ENCODE measurements at regions not wholly inside any gene's neighbourhood (a gene's known extent, or its start where the extent isn't known, plus 50 kb on each side); places are given as distances from the start of the nearest gene placed in this dataset.
A peak's percentile ranks its signal among the peaks of the same experiment; 100 is the strongest.

DNA sequence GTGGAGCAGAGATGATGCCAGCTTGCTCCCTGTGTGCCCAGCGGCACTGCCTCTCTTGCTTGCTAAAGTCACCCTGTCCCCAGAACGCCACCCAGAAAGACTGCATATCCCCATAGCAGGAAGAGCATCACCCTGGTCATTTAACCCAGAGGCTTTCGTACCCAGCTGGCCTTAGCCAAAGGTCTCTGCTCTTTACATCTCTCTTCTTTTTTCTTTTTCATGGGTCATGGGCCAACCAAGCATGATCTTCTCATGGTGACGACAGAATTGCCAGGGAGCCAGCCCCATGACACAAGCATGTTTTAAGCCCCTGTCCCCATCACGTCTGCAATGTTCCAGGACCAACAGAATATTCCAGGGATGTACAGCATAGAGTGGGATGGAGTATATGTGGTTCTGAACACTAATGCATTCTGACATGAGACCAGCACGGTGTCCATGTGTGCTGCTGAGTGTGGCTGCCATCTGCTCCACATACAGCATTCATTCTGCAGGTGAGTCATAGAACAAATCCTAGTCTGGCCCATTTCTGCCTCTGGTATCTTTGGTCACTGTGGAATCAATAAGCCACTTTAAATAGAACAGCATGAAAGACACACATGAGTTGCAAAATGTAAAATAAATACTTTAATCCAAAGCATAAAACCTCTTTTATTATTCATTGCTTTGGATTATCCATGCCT lies 203.0 kb downstream of the MED10 start:
- TF ChIP-seq, protein P1, sequence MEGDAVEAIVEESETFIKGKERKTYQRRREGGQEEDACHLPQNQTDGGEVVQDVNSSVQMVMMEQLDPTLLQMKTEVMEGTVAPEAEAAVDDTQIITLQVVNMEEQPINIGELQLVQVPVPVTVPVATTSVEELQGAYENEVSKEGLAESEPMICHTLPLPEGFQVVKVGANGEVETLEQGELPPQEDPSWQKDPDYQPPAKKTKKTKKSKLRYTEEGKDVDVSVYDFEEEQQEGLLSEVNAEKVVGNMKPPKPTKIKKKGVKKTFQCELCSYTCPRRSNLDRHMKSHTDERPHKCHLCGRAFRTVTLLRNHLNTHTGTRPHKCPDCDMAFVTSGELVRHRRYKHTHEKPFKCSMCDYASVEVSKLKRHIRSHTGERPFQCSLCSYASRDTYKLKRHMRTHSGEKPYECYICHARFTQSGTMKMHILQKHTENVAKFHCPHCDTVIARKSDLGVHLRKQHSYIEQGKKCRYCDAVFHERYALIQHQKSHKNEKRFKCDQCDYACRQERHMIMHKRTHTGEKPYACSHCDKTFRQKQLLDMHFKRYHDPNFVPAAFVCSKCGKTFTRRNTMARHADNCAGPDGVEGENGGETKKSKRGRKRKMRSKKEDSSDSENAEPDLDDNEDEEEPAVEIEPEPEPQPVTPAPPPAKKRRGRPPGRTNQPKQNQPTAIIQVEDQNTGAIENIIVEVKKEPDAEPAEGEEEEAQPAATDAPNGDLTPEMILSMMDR (IDR thresholded peaks at IDR 0.05): no peak
- TF ChIP-seq POLR2A (IDR thresholded peaks at IDR 0.05): no peak
- intact Hi-C loops (cut with DNase I; ENCODE audit: low total_unique reads): no loop called here
- DNase-seq (ENCODE audit: low spot score in 2 of 2): peak in 1 of 2 donors; percentile 52
- WGBS, 2 donors: 78 to 80% methylated on average over 6 of the region's 6 CpGs
- H3K4me3 ChIP-seq (ENCODE audit: low read depth, poor library complexity, severe bottlenecking): no peak overlapping the region

DNA sequence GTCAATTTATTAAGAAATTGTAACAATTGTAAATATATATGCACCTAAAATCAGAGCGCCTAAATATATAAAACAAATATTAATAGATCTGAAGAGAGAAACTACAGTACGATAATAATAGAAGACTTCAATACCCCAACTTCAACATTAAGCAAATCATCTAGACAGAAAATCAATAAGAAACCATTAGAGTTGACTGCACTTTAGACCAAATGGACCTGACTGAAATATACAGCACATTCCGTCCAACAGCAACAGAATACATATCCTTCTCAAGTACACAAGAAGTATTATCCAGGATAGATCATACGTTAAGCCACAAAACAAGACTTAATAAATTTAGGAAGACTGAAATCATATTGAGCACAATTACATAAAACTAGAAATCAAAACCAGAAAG lies 208.7 kb downstream of the MED10 start:
- intact Hi-C loops (cut with DNase I; ENCODE audit: low total_unique reads): no loop called here
- TF ChIP-seq, protein P1 (IDR thresholded peaks at IDR 0.05): no peak
- TF ChIP-seq POLR2A (IDR thresholded peaks at IDR 0.05): no peak
- WGBS, 2 donors: 76 to 85% methylated on average over 4 of the region's 4 CpGs
- no peak overlapping the region for H3K4me3 ChIP-seq (ENCODE audit: low read depth, poor library complexity, severe bottlenecking)
- DNase-seq (ENCODE audit: low spot score in 2 of 2): no peak

DNA sequence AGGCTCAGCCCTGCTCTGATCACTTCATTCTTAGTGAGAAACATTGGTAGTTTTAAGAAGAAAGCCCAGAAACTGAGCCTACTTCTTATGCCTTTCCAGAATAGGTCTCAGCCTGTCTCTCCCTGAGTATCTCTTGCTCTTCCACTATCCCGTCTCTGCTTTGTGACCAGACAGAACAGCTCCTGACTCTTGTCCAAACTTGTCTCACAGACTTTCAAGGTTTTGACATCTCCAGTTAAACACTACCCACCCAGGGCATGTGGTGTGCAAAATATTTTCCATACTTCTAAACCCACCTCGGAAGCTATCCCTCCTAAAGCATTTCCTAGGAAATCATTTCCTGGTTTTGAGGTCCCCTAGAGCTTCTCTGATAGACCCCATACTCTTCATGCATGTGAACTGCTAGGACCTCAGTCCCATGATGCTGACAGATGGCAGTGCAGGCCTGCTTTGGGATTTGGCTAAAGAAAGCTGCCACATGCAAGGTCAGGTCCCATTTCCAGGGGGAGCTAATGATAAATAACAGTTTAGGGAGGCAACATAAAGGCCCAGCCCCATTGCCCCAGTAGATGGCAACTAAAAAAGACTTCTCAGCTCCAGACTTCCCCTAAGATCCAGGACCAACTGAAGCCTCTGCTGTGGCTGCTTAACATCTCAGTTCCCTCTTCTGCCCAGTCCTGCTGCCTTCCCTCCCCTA lies 211.5 kb downstream of the MED10 start:
- H3K4me3 ChIP-seq (ENCODE audit: low read depth, poor library complexity, severe bottlenecking): no peak overlapping the region
- no peak for TF ChIP-seq POLR2A (IDR thresholded peaks at IDR 0.05)
- TF ChIP-seq, protein P1 (IDR thresholded peaks at IDR 0.05): no peak
- 39 to 54% methylated on average over 2 of the region's 2 CpGs for WGBS, 2 donors
- intact Hi-C loops (cut with DNase I; ENCODE audit: low total_unique reads): no loop called here
- DNase-seq (ENCODE audit: low spot score in 2 of 2): peak in 1 of 2 donors; percentile 21

DNA sequence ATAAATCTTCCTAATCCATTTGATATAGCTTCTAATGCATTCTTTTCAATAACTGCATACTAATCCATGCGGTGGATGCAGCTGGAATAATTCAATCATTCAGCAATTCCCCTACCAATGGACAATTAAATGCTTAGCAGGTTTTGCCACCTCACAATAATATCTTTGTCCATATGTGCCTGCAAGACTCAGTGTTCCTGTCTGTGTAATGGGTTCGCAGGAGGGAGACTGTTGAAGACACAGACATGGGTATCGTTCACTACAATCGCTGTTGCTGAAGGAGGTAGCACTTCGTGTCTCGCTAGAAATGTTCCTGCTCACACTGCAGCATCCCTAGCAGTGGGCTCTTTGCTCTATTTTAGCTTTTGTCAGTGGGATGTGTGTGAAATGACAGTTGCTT lies 214.4 kb downstream of the MED10 start:
- intact Hi-C loops (cut with DNase I; ENCODE audit: low total_unique reads): no loop called here
- H3K4me3 ChIP-seq (ENCODE audit: low read depth, poor library complexity, severe bottlenecking): no peak overlapping the region
- DNase-seq (ENCODE audit: low spot score in 2 of 2): no peak
- 88 to 97% methylated on average over 6 of the region's 6 CpGs for WGBS, 2 donors
- no peak for TF ChIP-seq POLR2A (IDR thresholded peaks at IDR 0.05)
- TF ChIP-seq, protein P1 (IDR thresholded peaks at IDR 0.05): no peak

DNA sequence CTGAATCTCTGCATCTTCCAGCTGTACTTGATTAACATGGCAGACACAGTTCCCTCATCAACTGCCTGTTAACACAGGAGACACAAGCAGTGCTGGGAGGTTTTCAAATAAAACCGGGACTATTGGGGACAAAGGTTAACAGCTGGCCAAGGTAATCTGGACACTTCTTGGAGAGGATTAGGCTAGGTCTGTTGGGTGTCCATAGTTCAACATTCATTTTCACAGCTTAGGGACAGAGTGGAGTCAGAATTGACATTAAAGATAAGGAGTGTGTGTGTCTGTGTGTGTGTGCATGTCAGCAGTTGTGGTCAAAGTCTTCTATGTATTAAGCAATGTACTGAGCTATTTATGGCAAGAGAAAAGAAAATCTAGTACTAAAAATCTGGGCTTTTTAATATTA lies 216.2 kb downstream of the MED10 start:
- no peak overlapping the region for H3K4me3 ChIP-seq (ENCODE audit: low read depth, poor library complexity, severe bottlenecking)
- no peak for TF ChIP-seq POLR2A (IDR thresholded peaks at IDR 0.05)
- TF ChIP-seq, protein P1 (IDR thresholded peaks at IDR 0.05): no peak
- intact Hi-C loops (cut with DNase I; ENCODE audit: low total_unique reads): no loop called here
- no peak for DNase-seq (ENCODE audit: low spot score in 2 of 2)
- 55 to 81% methylated on average over 1 of the region's 1 CpG for WGBS, 2 donors
